HG03439 (cell line): ENCODE measurements at regions not wholly inside any gene's neighbourhood (a gene's known extent, or its start where the extent isn't known, plus 50 kb on each side); places are given as distances from the start of the nearest gene placed in this dataset.
"Not testable (repeated sequence)": the region's sequence is repeated elsewhere in the genome, so short reads cannot be mapped to it uniquely, and the experiment has no call there.

ENCODE experiments used
- ATAC-seq: cut with Tn5 transposase; IDR thresholded peaks from one replicate; pipeline ENCODE4 v1.9.1; 2021; ENCODE audit warnings: mild to moderate bottlenecking, moderate library complexity; ENCODE audit not compliant: unreplicated experiment

GRCh38 chr2:194345347-194345746, 1311.7 kb upstream of the SLC39A10 start:
- no peak for ATAC-seq

GRCh38 chr2:194343167-194343566, 1313.9 kb upstream of the SLC39A10 start:
- ATAC-seq: no peak

- no peak for ATAC-seq
Observed at GRCh38 chr2:194332799-194333490, 1324.1 kb upstream of the SLC39A10 start.

- ATAC-seq: no peak
Observed at GRCh38 chr2:194328456-194328855, 1328.6 kb upstream of the SLC39A10 start.

- no peak for ATAC-seq
Observed at GRCh38 chr2:194327196-194327888, 1329.7 kb upstream of the SLC39A10 start.

- ATAC-seq: no peak
Observed at GRCh38 chr2:194323740-194324139, 1333.3 kb upstream of the SLC39A10 start.

GRCh38 chr2:194320520-194320919, 1336.5 kb upstream of the SLC39A10 start:
- ATAC-seq: no peak

GRCh38 chr2:194319222-194319992, 1337.6 kb upstream of the SLC39A10 start:
- ATAC-seq: no peak

- ATAC-seq: no peak
Observed at GRCh38 chr2:194314042-194314441, 1343.0 kb upstream of the SLC39A10 start.

GRCh38 chr2:194304191-194304590, 1352.8 kb upstream of the SLC39A10 start:
- no peak for ATAC-seq

GRCh38 chr2:194301946-194302345, 1355.1 kb upstream of the SLC39A10 start:
- ATAC-seq: no peak

- ATAC-seq: no peak
Observed at GRCh38 chr2:194294156-194294555, 1362.9 kb upstream of the SLC39A10 start.

- no peak for ATAC-seq
Observed at GRCh38 chr2:194291104-194291503, 1365.9 kb upstream of the SLC39A10 start.

GRCh38 chr2:194289712-194290346, 1367.2 kb upstream of the SLC39A10 start:
- ATAC-seq: no peak

- not testable (repeated sequence) for ATAC-seq
Observed at GRCh38 chr2:194276667-194277066, 1380.4 kb upstream of the SLC39A10 start.

GRCh38 chr2:194271293-194271961, 1385.6 kb upstream of the SLC39A10 start:
- no peak for ATAC-seq

- no peak for ATAC-seq
Observed at GRCh38 chr2:194270648-194271047, 1386.4 kb upstream of the SLC39A10 start.

GRCh38 chr2:194264586-194264985, 1392.4 kb upstream of the SLC39A10 start:
- ATAC-seq: no peak

GRCh38 chr2:194260185-194260584, 1396.8 kb upstream of the SLC39A10 start:
- ATAC-seq: no peak

GRCh38 chr2:194257095-194257494, 1399.9 kb upstream of the SLC39A10 start:
- no peak for ATAC-seq
